ENCODE measurements at regions not wholly inside any gene's neighbourhood (a gene's known extent, or its start where the extent isn't known, plus 50 kb on each side); places are given as distances from the start of the nearest gene placed in this dataset.

- Histone ChIP-seq H3K4me3 (ENCODE audit: low read depth, low read length) (no peak overlapping the region), H3K27me3 (ENCODE audit: insufficient read depth, low read length) (no peaks in the 10 kb centered on the region), H4K8ac (ENCODE audit: low read depth, low read length) (no peak overlapping the region), H3K9me3 (ENCODE audit: insufficient read depth, low read depth, low read length) (no peaks in the 10 kb centered on the region), H3K14ac (ENCODE audit: low read length) (no peak overlapping the region), H3K36me3 (ENCODE audit: control insufficient read depth in 1 of 2, insufficient read depth in 2 of 2, low read length in 2 of 2) (no peaks in the 10 kb centered on the region), H4K12ac (ENCODE audit: low read depth, low read length) (no peak overlapping the region), H3K79me1 (ENCODE audit: low read length) (no peaks in the 10 kb centered on the region), H2AK5ac (ENCODE audit: low read length) (no peak overlapping the region), H3K4ac (ENCODE audit: low read depth, low read length) (no peak overlapping the region), H2BK12ac (ENCODE audit: low read length) (no peak overlapping the region), H2BK5ac (ENCODE audit: low read depth, low read length, poor library complexity) (no peak overlapping the region), H3K27ac (ENCODE audit: low read depth, low read length) (no peak overlapping the region), H2BK120ac (ENCODE audit: insufficient read depth, low read length, poor library complexity) (no peak overlapping the region), H3K23ac (ENCODE audit: low read length) (no peak overlapping the region), H3K18ac (ENCODE audit: low read length) (no peak overlapping the region), H3K9ac (ENCODE audit: low read length) (no peak overlapping the region), H3K4me1 (ENCODE audit: control insufficient read depth in 1 of 2, insufficient read depth in 2 of 2, low read length in 2 of 2) (no peaks in the 10 kb centered on the region), H3K79me2 (ENCODE audit: control insufficient read depth, insufficient read depth, low read length, poor library complexity) (no peaks in the 10 kb centered on the region), H3K4me2 (ENCODE audit: low read length) (no peak overlapping the region), H4K91ac (ENCODE audit: low read depth, low read length) (no peak overlapping the region), H2AFZ (ENCODE audit: insufficient read depth, low read length, poor library complexity) (no peak overlapping the region)
- DNase-seq, result peak in 1 of 2 donors; percentile 9
- whole genome bisulfite sequencing (ENCODE audit: extremely low coverage, insufficient coverage, insufficient read length), result no CpG with 5 or more reads among the region's 1 CpG
These were observed 166.6 kb downstream of the DKK2 start for GRCh38 chr4:106869551-106869950.

DNA sequence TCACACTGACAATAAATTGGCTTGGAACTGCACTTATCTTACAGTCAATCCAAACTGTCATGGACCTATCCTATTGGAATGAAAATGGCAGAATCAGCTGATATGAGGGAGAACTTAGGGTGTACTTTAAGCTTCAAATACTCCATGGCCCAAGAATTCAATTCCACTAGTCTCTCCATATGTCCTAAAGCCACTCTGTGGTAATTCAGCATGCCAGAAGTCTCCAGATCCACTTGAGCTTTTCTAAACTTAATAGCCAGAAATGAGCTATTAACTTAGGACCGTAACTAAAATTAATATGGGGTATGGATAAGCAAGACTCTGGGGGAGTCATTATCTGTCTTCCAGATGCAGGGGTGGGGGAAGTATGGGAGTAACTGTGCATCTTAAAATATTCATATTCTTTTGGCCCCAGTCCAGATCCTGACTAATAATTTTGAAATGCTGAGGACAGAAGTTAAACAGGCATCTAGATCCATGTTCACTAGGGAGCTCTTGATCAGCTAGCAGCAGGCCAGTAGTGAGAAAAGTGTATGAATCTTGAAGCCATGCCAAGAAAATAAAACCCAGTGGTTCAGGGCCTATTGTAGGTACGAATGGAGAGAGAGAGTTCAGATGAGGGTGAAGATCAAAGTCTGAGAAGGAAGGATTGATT, 167.6 kb downstream of the DKK2 start:
- WGBS (ENCODE audit: extremely low coverage, insufficient coverage, insufficient read length), result no CpG with 5 or more reads among the region's 2 CpGs

GRCh38 chr4:106864231-106864630, 171.9 kb downstream of the DKK2 start:
- H2AFZ ChIP-seq (ENCODE audit: insufficient read depth, low read length, poor library complexity), result no peak overlapping the region
- DNase-seq, result no peak
- H3K4me2 ChIP-seq (ENCODE audit: low read length), result no peak overlapping the region

More for the DNA sequence above, 167.6 kb downstream of the DKK2 start:
- Histone ChIP-seq H4K12ac (ENCODE audit: low read depth, low read length) (no peak overlapping the region), H2AFZ (ENCODE audit: insufficient read depth, low read length, poor library complexity) (no peak overlapping the region), H3K36me3 (ENCODE audit: control insufficient read depth in 1 of 2, insufficient read depth in 2 of 2, low read length in 2 of 2) (no peaks in the 10 kb centered on the region), H2AK5ac (ENCODE audit: low read length) (no peak overlapping the region), H3K4me3 (ENCODE audit: low read depth, low read length) (no peak overlapping the region), H3K18ac (ENCODE audit: low read length) (no peak overlapping the region), H2BK5ac (ENCODE audit: low read depth, low read length, poor library complexity) (no peak overlapping the region), H3K27me3 (ENCODE audit: insufficient read depth, low read length) (no peaks in the 10 kb centered on the region), H3K4me1 (ENCODE audit: control insufficient read depth in 1 of 2, insufficient read depth in 2 of 2, low read length in 2 of 2) (no peaks in the 10 kb centered on the region), H3K9ac (ENCODE audit: low read length) (no peak overlapping the region), H3K4me2 (ENCODE audit: low read length) (no peak overlapping the region), H3K14ac (ENCODE audit: low read length) (no peak overlapping the region), H3K79me2 (ENCODE audit: control insufficient read depth, insufficient read depth, low read length, poor library complexity) (no peaks in the 10 kb centered on the region), H4K8ac (ENCODE audit: low read depth, low read length) (no peak overlapping the region), H3K4ac (ENCODE audit: low read depth, low read length) (no peak overlapping the region), H3K79me1 (ENCODE audit: low read length) (no peaks in the 10 kb centered on the region), H2BK120ac (ENCODE audit: insufficient read depth, low read length, poor library complexity) (no peak overlapping the region), H3K9me3 (ENCODE audit: insufficient read depth, low read depth, low read length) (no peaks in the 10 kb centered on the region), H4K91ac (ENCODE audit: low read depth, low read length) (no peak overlapping the region), H3K27ac (ENCODE audit: low read depth, low read length) (no peak overlapping the region), H3K23ac (ENCODE audit: low read length) (no peak overlapping the region), H2BK12ac (ENCODE audit: low read length) (no peak overlapping the region)
- no peak for DNase-seq

DNA sequence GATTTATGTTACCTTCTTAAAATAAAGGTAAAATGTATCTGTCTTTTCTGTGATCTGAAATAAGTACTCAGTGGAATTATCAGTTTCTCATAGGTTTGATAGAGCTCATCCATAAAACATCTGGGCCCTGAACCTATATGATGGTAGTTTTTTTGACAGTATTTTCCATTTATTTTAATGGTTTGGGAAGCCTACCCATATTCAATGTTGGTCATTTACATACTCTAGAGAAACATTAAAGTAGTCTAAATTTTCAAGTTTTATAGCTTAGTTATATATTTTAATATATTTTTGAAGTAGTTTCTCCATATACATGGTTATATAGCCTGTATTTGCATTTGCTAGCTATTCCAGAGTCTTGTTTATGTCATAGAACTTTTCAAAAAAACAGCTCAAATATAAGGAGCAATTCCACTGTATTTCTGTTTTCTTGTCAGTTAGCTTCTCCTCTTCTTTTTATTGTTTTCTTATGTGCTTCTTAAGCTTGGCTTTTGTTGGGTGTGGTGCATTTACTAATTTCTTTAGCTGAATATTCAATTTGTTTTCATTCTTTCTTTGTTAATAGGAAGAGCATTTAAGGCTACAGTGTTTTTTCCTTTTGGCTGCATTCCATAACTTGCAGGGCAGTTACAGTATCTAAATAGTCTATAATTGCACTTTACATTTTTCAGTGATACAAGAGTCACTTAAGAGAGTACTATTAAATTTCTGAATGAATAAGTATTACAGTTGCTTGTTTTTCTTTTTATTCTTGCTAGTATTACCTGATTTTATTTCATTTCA, 181.4 kb downstream of the DKK2 start:
- Histone ChIP-seq H2BK12ac (ENCODE audit: low read length) (no peak overlapping the region), H3K23ac (ENCODE audit: low read length) (no peak overlapping the region), H3K9ac (ENCODE audit: low read length) (no peak overlapping the region), H3K18ac (ENCODE audit: low read length) (no peak overlapping the region), H3K79me2 (ENCODE audit: control insufficient read depth, insufficient read depth, low read length, poor library complexity) (no peaks in the 10 kb centered on the region), H2AK5ac (ENCODE audit: low read length) (no peak overlapping the region), H3K4me3 (ENCODE audit: low read depth, low read length) (no peak overlapping the region), H3K27ac (ENCODE audit: low read depth, low read length) (no peak overlapping the region), H4K12ac (ENCODE audit: low read depth, low read length) (no peak overlapping the region), H2BK120ac (ENCODE audit: insufficient read depth, low read length, poor library complexity) (no peak overlapping the region), H2BK5ac (ENCODE audit: low read depth, low read length, poor library complexity) (no peak overlapping the region), H2AFZ (ENCODE audit: insufficient read depth, low read length, poor library complexity) (no peak overlapping the region), H3K9me3 (ENCODE audit: insufficient read depth, low read depth, low read length) (no peaks in the 10 kb centered on the region), H3K4me1 (ENCODE audit: control insufficient read depth in 1 of 2, insufficient read depth in 2 of 2, low read length in 2 of 2) (no peaks in the 10 kb centered on the region), H4K8ac (ENCODE audit: low read depth, low read length) (no peak overlapping the region), H4K91ac (ENCODE audit: low read depth, low read length) (no peak overlapping the region), H3K27me3 (ENCODE audit: insufficient read depth, low read length) (no peaks in the 10 kb centered on the region), H3K14ac (ENCODE audit: low read length) (no peak overlapping the region), H3K79me1 (ENCODE audit: low read length) (no peaks in the 10 kb centered on the region), H3K36me3 (ENCODE audit: control insufficient read depth in 1 of 2, insufficient read depth in 2 of 2, low read length in 2 of 2) (no peaks in the 10 kb centered on the region), H3K4me2 (ENCODE audit: low read length) (no peak overlapping the region), H3K4ac (ENCODE audit: low read depth, low read length) (no peak overlapping the region)
- no peak for DNase-seq

More at GRCh38 chr4:106864231-106864630, 171.9 kb downstream of the DKK2 start:
- H3K4ac ChIP-seq (ENCODE audit: low read depth, low read length), result no peak overlapping the region
- no peak overlapping the region for H2AK5ac ChIP-seq (ENCODE audit: low read length)
- no peaks in the 10 kb centered on the region for H3K79me1 ChIP-seq (ENCODE audit: low read length)
- H2BK5ac ChIP-seq (ENCODE audit: low read depth, low read length, poor library complexity), result no peak overlapping the region
- H3K14ac ChIP-seq (ENCODE audit: low read length), result no peak overlapping the region
- H3K23ac ChIP-seq (ENCODE audit: low read length), result no peak overlapping the region
- no peaks in the 10 kb centered on the region for H3K4me1 ChIP-seq (ENCODE audit: control insufficient read depth in 1 of 2, insufficient read depth in 2 of 2, low read length in 2 of 2)
- H3K18ac ChIP-seq (ENCODE audit: low read length), result no peak overlapping the region
- H3K4me3 ChIP-seq (ENCODE audit: low read depth, low read length), result no peak overlapping the region
- no peaks in the 10 kb centered on the region for H3K79me2 ChIP-seq (ENCODE audit: control insufficient read depth, insufficient read depth, low read length, poor library complexity)
- H2BK120ac ChIP-seq (ENCODE audit: insufficient read depth, low read length, poor library complexity), result no peak overlapping the region
- no peaks in the 10 kb centered on the region for H3K9me3 ChIP-seq (ENCODE audit: insufficient read depth, low read depth, low read length)
- no peaks in the 10 kb centered on the region for H3K36me3 ChIP-seq (ENCODE audit: control insufficient read depth in 1 of 2, insufficient read depth in 2 of 2, low read length in 2 of 2)
- H3K27me3 ChIP-seq (ENCODE audit: insufficient read depth, low read length), result no peaks in the 10 kb centered on the region
- H4K91ac ChIP-seq (ENCODE audit: low read depth, low read length), result no peak overlapping the region
- no peak overlapping the region for H4K8ac ChIP-seq (ENCODE audit: low read depth, low read length)
- H3K9ac ChIP-seq (ENCODE audit: low read length), result no peak overlapping the region
- H3K27ac ChIP-seq (ENCODE audit: low read depth, low read length), result no peak overlapping the region
- H2BK12ac ChIP-seq (ENCODE audit: low read length), result no peak overlapping the region
- no peak overlapping the region for H4K12ac ChIP-seq (ENCODE audit: low read depth, low read length)

All from trophoblast cell (in vitro differentiated cells and primary cell).